Activated naive CD8-positive, alpha-beta T cell treated with anti-CD3 and anti-CD28 coated beads, Interleukin-2, amount 10 ng/mL, durations not matched to agents 7 days and 5 days (primary cell): ENCODE measurements at regions not wholly inside any gene's neighbourhood (a gene's known extent, or its start where the extent isn't known, plus 50 kb on each side); places are given as distances from the start of the nearest gene placed in this dataset.

Source experiments
- ATAC-seq: fragments of 150-1000 bp; cut with Tn5 transposase; one replicate; pipeline ENCODE4 v1.10.0; 2021; ENCODE audit warnings: low read depth, moderate library complexity
- POLR2A ChIA-PET: fragments of 350-600 bp; sonication (Branson Sonifier 250); formaldehyde crosslinking; loops from one replicate; lab custom pipeline; 2021; ENCODE audit warnings: antibody characterized with exemption; lab: Charles Lee
- DNase-seq: peaks from one replicate; pipeline ENCODE4 v3.0.0; 2021
- H3K27ac Mint-ChIP-seq: one replicate; pipeline ENCODE4 v1.8.0; 2022; ENCODE audit warnings: mild to moderate bottlenecking, mixed read lengths
- H3K27me3 Mint-ChIP-seq: one replicate; pipeline ENCODE4 v1.8.0; 2022; ENCODE audit warnings: mild to moderate bottlenecking, moderate library complexity, mixed read lengths
- H3K36me3 Mint-ChIP-seq: one replicate; pipeline ENCODE4 v1.8.0; 2021; ENCODE audit warnings: mild to moderate bottlenecking, mixed read lengths
- H3K4me1 Mint-ChIP-seq: one replicate; pipeline ENCODE4 v1.8.0; 2021; ENCODE audit warnings: mixed read lengths
- H3K4me3 Mint-ChIP-seq: one replicate; pipeline ENCODE4 v1.8.0; 2022; ENCODE audit warnings: mild to moderate bottlenecking, moderate library complexity, mixed read lengths
- H3K9me3 Mint-ChIP-seq: one replicate; pipeline ENCODE4 v1.8.0; 2021; ENCODE audit warnings: mixed read lengths

DNA sequence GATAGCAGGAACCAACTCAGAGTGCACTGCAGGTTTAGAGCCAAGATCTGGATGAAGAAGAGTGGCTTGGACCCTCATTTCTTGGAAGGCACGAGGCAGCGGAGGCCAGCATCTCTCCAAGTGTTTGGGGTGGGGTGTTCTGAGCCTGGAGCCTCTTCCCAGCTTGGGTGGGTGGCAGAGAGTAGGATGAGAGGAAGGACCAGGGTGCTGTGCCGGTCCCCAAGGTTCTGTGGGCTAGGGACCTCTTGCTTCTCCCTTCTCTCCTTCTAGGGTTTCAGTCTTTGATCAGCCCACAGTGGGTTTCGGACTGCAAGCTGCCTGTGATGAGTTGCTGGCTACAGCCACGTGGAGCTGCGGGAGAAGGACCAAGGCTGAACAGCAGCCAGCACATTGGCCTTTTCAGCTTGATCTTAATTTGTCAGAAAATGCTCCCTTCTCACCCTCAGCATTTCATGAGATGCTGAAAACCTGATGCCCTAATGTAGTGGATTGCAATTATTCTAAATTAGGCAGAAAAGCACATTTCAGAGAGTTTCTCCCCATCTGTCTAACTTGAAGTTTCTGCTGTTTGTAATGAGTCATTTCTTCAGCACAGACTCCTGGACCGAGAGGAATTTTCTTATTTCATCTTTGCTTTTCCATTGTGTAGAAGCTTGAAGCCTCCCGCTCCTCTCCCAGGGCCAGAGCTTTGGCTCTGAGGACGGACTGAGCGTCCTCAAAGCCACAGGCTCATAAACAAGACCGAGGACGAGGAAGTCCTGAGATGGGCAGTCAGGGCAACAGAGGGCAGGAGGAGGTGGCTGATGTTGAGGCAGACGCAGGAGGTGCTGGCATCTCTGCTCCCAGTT is 99.1 kb upstream of the HDAC4 start:
- Mint-ChIP-seq H3K27ac (no peak overlapping the region), H3K9me3 (no peaks in the 10 kb centered on the region), H3K36me3 (no peaks in the 10 kb centered on the region), H3K27me3 (peaks cover 4% of the 10 kb centered on the region), H3K4me1 (no peaks in the 10 kb centered on the region), H3K4me3 (no peak overlapping the region)
- no peak for DNase-seq
- POLR2A ChIA-PET: no interaction called here
- no peak for ATAC-seq

DNA sequence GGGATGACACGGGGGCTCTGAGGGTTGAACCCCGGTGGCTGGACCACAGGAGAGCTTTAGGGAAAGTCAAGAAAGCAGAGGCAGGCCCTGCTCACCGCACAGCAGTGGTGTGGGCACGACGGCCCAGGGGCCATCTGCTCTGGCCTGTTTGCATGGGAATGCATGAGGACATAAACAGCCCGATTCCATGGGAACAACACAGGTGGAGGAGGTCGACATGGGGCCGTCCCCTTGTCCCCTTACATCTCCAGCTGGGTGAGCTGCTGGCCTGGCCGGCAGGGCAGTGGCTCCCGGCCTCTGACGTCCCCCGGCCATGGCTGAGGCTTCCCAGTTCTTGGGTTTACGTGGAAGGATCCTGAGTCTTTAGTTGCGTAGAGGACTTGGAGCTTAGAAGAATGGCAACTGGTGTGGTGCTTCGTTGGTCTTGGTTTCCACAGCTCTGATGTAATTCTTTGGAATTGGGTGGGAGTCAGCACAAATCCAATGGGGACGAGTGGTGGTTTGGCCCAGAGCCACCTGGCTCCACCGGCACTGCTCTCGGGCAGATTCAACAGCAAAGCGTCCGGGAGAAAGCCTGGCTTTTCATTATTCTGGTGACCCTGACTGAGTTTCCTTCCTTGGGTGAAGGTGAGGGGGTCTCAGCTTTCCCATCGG is 98.3 kb upstream of the HDAC4 start:
- DNase-seq (no peak), ATAC-seq (no peak)
- POLR2A ChIA-PET: no interaction called here
- H3K4me1 Mint-ChIP-seq: no peaks in the 10 kb centered on the region
- H3K36me3 Mint-ChIP-seq: no peaks in the 10 kb centered on the region
- H3K27ac Mint-ChIP-seq: no peak overlapping the region
- H3K9me3 Mint-ChIP-seq: no peaks in the 10 kb centered on the region
- H3K27me3 Mint-ChIP-seq: peaks cover 6% of the 10 kb centered on the region
- no peak overlapping the region for H3K4me3 Mint-ChIP-seq

DNA sequence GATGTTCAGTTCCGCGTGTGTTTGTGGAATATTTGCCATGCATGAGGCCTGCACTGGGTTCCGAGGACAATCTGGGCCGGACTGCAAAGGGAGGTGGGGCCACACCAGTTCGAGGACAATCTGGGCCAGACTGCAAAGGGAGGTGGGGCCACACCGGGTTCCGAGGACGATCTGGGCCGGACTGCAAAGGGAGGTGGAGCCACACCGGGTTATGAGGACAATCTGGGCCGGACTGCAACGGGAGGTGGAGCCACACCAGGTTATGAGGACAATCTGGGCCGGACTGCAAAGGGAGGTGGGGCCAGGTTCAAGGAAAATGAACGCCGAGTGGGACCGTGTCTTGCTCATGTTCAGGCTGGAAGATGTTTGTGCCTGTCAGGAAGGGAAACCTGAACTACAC is 97.8 kb upstream of the HDAC4 start:
- ATAC-seq (no peak), DNase-seq (no peak)
- H3K27ac Mint-ChIP-seq: no peak overlapping the region
- H3K36me3 Mint-ChIP-seq: no peaks in the 10 kb centered on the region
- POLR2A ChIA-PET: no interaction called here
- H3K4me1 Mint-ChIP-seq: no peaks in the 10 kb centered on the region
- H3K9me3 Mint-ChIP-seq: no peaks in the 10 kb centered on the region
- H3K27me3 Mint-ChIP-seq: peaks cover 6% of the 10 kb centered on the region
- no peak overlapping the region for H3K4me3 Mint-ChIP-seq

DNA sequence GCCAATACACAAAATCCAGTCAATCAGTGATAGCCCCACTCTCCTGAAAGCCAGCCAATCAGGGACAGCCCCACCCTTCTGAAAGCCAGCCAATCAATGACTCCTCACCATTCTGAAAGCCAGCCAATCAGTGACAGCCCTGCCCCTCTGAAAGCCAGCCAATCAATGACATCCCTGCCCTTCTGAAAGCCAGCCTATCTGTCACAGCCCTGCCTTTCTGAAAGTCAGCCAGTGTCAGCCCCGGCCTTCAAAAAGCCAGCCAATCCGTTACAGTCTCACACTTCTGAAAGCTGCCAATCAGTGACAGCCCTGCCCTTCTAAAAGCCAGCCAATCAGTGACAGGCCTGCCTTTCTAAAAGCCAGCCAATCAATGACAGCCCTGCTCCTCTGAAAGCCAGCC is 95.9 kb upstream of the HDAC4 start:
- Mint-ChIP-seq H3K27ac (no peak overlapping the region), H3K36me3 (no peaks in the 10 kb centered on the region), H3K27me3 (peaks cover 6% of the 10 kb centered on the region), H3K9me3 (no peaks in the 10 kb centered on the region), H3K4me3 (no peak overlapping the region), H3K4me1 (no peaks in the 10 kb centered on the region)
- ATAC-seq (no peak), DNase-seq (no peak)
- POLR2A ChIA-PET: no interaction called here

DNA sequence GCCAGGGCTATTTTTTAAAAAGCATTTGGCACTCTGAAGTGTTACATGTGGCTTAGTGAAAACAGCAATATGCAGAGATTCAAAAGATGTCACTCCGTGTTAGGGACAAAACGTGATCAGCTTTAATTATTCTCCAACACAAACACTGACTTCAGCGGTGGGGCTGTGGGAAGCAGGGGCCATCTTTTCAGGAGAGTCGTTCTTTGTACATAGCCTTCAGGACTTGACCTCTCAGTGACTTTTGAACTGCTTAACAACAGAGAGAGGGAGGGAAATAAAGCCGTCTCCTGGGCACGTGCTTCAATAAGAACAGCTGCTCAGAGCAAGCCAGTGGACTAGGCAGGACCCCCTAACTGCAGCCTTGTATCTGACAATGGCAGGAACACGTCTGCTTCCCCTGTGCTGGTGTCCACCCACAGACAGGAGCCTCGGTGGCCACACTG is 95.0 kb upstream of the HDAC4 start:
- Mint-ChIP-seq H3K27ac (no peak overlapping the region), H3K9me3 (no peaks in the 10 kb centered on the region), H3K36me3 (no peaks in the 10 kb centered on the region), H3K4me1 (no peaks in the 10 kb centered on the region), H3K4me3 (no peak overlapping the region), H3K27me3 (peaks cover 5% of the 10 kb centered on the region)
- no peak for ATAC-seq
- DNase-seq: no peak
- POLR2A ChIA-PET: no interaction called here

DNA sequence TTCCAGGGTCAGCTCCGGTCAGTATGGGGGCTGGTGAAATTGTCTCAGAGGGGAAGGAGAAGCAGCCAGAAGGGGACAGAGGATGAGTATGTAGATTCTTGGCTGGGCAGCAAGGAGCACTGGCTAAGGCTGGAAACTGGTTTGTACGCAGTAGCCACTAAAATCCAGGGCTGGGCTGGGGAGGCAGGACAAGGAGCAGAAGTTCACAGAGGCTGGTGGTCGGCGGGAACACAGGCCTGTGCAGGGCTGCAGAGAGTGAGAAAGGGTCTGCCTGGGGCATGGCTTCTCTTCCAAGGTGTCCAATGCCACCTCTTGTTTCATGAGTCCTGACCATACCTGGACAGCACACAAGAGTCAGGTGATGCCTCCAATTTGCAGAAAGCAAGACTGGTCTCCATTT is 94.4 kb upstream of the HDAC4 start:
- Mint-ChIP-seq H3K27ac (no peak overlapping the region), H3K27me3 (peaks cover 5% of the 10 kb centered on the region), H3K4me3 (no peak overlapping the region), H3K36me3 (no peaks in the 10 kb centered on the region), H3K4me1 (no peaks in the 10 kb centered on the region), H3K9me3 (no peaks in the 10 kb centered on the region)
- DNase-seq (no peak), ATAC-seq (no peak)
- POLR2A ChIA-PET: no interaction called here

DNA sequence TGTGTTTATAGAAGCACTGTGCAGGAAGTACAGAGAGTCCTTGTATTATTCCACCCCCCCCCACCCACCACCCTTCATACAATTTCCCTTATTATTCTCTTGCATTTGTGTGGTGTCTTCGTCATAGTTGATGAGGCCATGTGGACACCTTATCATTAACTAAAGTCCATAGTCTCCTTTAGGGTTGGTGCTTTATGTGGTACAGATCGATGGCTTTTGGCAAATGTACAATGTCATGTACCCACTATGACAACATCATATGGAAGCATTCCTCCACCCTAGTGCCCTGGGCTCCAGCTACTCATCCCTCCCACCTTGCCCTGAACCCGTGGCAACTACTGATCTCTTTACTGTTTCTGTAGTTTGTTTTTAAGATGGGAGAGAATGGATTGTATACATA is 93.8 kb upstream of the HDAC4 start:
- POLR2A ChIA-PET: no interaction called here
- no peaks in the 10 kb centered on the region for H3K9me3 Mint-ChIP-seq

DNA sequence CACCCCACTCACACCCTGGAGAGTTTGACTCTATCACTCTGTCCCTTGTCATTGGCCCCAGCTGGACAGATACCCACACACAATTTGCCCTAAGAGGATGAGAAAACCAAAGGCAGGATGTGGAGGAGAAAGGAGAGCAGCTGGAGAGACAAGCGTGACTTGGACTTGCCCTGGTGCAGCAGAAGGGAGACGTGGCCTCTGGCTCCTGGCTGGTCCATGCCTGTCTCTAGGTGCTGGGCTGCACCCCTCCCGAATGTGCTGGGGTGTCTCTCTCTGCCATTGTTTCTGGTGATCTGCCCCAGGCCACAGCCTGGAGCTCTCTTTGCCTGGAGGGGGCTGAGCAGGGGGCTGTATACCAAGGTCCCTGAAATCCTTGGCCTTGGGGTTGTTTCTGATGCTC is 88.7 kb upstream of the HDAC4 start:
- DNase-seq (no peak), ATAC-seq (no peak)
- no peaks in the 10 kb centered on the region for H3K4me1 Mint-ChIP-seq
- H3K27ac Mint-ChIP-seq: no peak overlapping the region
- H3K36me3 Mint-ChIP-seq: no peaks in the 10 kb centered on the region
- H3K4me3 Mint-ChIP-seq: no peak overlapping the region
- peaks cover 2% of the 10 kb centered on the region for H3K27me3 Mint-ChIP-seq
- no peaks in the 10 kb centered on the region for H3K9me3 Mint-ChIP-seq
- POLR2A ChIA-PET: no interaction called here

More for the DNA sequence above, 93.8 kb upstream of the HDAC4 start:
- peaks cover 5% of the 10 kb centered on the region for H3K27me3 Mint-ChIP-seq
- H3K27ac Mint-ChIP-seq: no peak overlapping the region
- H3K4me3 Mint-ChIP-seq: no peak overlapping the region
- no peak for ATAC-seq
- no peak for DNase-seq
- H3K36me3 Mint-ChIP-seq: no peaks in the 10 kb centered on the region
- H3K4me1 Mint-ChIP-seq: no peaks in the 10 kb centered on the region

DNA sequence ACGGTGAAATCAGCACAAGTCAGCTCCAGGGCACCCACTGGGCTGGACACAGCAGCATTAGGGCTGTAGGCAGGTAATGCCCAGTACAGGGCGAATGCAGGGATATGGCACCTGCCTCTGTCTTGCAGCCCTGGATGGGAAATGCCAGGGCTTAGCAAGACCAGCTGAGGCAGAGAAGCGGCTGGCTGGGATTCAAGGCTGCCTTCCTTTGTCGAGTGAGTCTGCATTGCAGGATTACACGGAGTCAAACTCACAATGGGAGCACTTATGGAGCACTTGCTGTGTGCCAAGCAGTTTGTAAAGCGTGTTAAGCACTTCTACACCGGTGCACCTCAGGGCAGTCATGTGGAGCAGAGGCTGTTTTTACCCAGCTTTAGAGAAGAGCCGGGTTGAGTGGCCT is 87.3 kb upstream of the HDAC4 start:
- H3K4me3 Mint-ChIP-seq: no peak overlapping the region
- POLR2A ChIA-PET: no interaction called here

DNA sequence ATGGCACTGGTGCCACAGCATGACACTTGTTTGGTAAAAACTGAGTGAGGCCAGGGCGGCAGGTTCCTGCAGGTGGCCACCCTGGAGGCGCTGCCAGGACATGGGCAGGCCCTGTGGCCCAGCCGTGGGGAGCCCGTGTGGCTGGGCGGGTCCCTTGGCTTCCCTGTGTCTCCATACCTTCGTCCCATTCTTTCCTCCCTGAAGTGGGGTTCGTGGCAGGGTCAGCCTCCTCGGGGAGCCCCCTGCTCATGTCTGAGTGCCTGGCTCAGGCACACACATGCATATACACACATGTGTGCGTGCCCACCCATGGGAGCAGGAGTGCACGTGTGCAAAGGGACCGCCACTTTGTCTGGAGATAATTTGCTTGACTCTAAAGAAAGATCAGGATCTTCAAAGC is 86.5 kb upstream of the HDAC4 start:
- H3K36me3 Mint-ChIP-seq: no peaks in the 10 kb centered on the region
- POLR2A ChIA-PET: no interaction called here
- no peak for DNase-seq
- no peaks in the 10 kb centered on the region for H3K9me3 Mint-ChIP-seq
- no peak overlapping the region for H3K4me3 Mint-ChIP-seq
- H3K4me1 Mint-ChIP-seq: no peaks in the 10 kb centered on the region
- peaks cover 2% of the 10 kb centered on the region for H3K27me3 Mint-ChIP-seq
- H3K27ac Mint-ChIP-seq: no peak overlapping the region
- no peak for ATAC-seq

More for the DNA sequence above, 87.3 kb upstream of the HDAC4 start:
- ATAC-seq: no peak
- no peaks in the 10 kb centered on the region for H3K36me3 Mint-ChIP-seq
- H3K27me3 Mint-ChIP-seq: peaks cover 2% of the 10 kb centered on the region
- no peaks in the 10 kb centered on the region for H3K4me1 Mint-ChIP-seq
- H3K9me3 Mint-ChIP-seq: no peaks in the 10 kb centered on the region
- DNase-seq: no peak
- no peak overlapping the region for H3K27ac Mint-ChIP-seq

DNA sequence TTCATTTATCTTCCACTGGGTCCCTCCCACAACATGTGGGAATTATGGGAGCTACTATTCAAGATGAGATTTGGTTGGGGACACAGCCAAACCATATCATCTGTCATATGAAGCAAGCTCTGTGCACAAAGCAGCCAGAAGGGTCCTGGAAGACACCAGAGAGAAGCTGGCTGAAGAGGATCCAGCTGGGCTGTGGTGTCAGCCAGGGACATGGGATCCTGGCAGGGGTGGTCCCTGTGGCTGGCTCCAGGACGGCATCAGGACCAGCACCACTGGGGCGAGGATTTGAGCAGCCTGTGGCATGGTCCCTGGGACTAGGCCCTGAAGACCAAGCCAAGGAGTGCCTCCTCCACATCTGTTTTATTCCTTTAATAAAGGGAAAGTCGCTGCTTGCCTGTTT is 84.8 kb upstream of the HDAC4 start:
- no peak for ATAC-seq
- no peak for DNase-seq
- Mint-ChIP-seq H3K36me3 (no peaks in the 10 kb centered on the region), H3K4me3 (no peak overlapping the region), H3K27me3 (peaks cover 2% of the 10 kb centered on the region), H3K4me1 (no peaks in the 10 kb centered on the region), H3K27ac (no peak overlapping the region), H3K9me3 (no peaks in the 10 kb centered on the region)
- POLR2A ChIA-PET: no interaction called here

DNA sequence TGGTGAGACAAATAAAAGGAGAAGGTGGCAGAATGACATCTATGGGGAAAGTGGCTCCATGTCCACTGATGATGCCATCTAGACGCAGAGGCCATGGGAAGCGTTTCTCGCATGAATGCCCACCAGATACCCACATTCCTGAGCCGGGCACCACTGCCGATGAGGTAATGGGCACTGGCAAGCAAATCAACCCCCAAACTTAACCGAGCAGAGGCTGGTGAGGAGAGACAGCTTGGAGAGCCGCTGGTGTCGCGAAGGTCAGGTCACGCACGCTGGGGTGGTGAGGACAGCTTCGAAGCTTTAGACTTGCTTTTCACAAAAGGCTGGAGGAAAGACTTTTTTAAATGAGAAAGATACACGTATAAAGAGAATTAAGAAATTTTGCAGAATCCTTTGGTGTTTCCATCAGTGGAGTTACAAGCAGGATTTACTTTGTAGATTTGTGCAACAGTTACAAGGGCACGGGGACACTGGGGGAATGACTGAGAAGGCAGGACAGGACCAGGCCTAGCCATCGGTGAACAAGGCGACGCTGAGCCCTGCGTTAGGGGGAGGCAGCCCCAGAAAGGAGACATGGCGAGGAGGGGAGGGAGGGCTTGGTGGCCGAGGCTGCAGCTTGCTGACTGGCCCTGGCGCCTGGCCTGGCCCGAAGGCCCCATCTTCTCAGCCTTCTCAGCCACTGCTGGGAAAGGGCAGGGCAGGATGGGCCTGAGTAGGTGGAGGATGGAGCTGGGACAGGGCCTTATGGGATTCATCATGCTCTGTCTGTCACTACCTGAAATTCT is 83.9 kb upstream of the HDAC4 start:
- POLR2A ChIA-PET: no interaction called here
- ATAC-seq (no peak), DNase-seq (no peak)
- Mint-ChIP-seq H3K9me3 (no peaks in the 10 kb centered on the region), H3K27ac (no peak overlapping the region), H3K4me1 (no peaks in the 10 kb centered on the region), H3K4me3 (no peak overlapping the region), H3K36me3 (no peaks in the 10 kb centered on the region), H3K27me3 (peaks cover 2% of the 10 kb centered on the region)

DNA sequence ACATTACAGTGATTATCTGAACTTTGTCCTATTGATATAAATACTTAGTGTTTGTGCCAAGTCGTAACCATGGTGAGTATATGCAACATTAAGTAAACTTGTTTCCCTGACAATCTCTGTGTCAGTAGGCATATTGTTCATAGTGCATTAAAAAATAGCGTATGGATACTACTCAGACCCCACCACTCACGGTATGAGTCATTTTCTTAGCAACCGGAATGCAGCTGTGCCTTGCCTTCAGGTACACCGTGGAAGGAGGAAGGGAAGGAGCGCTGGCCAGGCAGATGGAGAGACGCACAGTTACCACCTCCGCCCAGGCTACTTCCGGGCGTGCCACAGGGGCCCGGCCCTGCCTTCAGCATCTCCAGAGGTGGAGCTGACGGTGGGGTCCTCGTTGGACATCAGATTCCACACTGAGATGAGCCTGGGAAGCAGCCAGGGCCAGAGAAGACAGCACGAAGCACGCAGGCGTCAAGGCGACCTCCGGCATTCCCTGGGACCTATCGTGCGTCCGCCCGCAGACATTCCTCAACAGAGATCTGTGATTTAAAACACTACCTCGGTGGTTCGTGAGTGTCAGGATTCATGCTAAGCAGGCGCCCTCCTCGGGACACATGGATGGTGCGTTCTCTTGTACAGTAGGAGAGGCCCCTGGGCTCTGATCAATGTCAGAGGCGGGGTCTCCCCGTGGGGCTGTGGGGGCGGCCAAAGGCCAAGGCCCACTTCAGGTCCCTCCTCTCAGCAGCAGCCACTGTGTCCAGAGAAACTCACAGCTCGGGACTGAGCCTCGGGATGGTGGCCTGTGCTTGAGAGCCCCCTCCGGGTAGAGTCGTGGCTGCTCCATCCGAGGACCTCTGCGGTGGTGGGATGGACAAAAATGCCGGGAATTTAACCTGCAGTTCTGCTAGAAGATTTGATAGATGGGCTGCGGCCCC is 82.2 kb upstream of the HDAC4 start:
- DNase-seq: no peak
- Mint-ChIP-seq H3K4me3 (no peak overlapping the region), H3K27ac (no peak overlapping the region), H3K36me3 (no peaks in the 10 kb centered on the region), H3K4me1 (no peaks in the 10 kb centered on the region), H3K27me3 (peaks cover 2% of the 10 kb centered on the region), H3K9me3 (no peaks in the 10 kb centered on the region)
- POLR2A ChIA-PET: no interaction called here
- no peak for ATAC-seq
